HG03159 (cell line): ENCODE measurements at regions not wholly inside any gene's neighbourhood (a gene's known extent, or its start where the extent isn't known, plus 50 kb on each side); places are given as distances from the start of the nearest gene placed in this dataset.

Source experiments
- ATAC-seq: cut with Tn5 transposase; IDR thresholded peaks from one replicate; pipeline ENCODE4 v1.9.1; 2021; ENCODE audit warnings: mild to moderate bottlenecking, moderate library complexity; ENCODE audit not compliant: unreplicated experiment

DNA sequence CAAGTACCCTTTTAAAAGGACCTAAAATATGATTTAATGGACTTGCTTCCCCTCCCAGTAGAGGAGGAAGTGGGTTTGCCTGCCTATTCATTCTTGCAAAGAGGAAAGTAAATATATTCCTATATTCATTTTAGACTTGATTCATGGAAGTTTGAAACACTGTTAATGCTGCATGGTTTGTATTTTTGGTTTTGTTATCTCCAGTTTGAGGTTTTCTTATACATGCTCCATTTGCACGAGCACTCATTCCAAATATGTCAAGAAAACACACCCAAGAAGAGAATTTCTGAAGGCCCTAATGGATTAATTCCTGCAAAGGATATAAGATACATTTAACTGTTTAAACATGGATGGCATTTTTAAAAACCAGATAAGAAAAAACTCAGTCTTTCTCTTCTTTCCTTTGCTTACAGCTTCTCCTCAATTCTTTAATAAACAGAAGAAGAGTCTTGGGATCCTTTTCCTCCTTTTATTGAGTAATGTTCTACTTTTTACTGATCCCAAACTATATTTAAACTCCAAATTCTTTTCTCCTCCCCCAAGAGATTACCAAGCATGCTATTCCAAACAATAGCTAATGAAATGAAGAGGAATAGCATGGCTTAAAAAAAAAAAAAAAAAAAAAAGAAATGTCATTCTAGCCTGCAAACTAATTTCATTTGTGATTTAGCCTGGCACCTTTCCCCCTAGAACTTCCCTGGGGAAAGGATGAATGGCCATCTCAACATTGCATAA lies 54.6 kb upstream of the LDB2 start:
- ATAC-seq: no peak

DNA sequence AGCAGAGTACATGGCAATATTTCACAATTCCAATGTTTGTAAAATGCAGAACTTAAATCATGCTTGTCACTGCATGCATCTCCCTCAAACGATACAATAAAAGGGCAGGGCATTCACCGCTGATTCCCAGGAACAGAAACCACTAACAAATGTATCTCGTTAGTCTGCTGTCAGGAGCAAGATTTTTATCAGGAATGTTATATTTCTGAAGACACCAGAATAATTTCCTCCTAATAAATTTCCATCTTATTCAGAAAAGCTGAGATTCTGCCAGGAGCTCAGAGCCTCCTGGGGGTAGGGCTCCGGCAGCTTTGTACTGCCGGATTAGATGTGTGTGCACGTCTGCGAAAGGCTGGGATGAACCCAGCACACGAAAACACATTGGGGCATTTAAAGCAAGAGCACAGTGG lies 54.0 kb upstream of the LDB2 start:
- ATAC-seq: no peak
